Uterus (tissue), 3 donors: ENCODE measurements at regions not wholly inside any gene's neighbourhood (a gene's known extent, or its start where the extent isn't known, plus 50 kb on each side); places are given as distances from the start of the nearest gene placed in this dataset.

Source experiments
- DNase-seq, 2 donors: peaks; one replicate each; pipeline ENCODE4 v3.0.0-alpha.2; 2019 to 2020
- H3K27ac ChIP-seq, 2 donors: fragments of 200-600 bp; sonication (generic); 1 replicate in 1 of 2; 2 replicates in 1 of 2; pipeline ENCODE4 v1.5.1; 2016 to 2018
- H3K27me3 ChIP-seq, 2 donors: fragments of 200-600 bp; sonication (generic); one replicate each; pipeline ENCODE4 v1.5.1; 2018 to 2019; ENCODE audit warnings: control low read depth in 1 of 2
- H3K36me3 ChIP-seq, 2 donors: fragments of 200-600 bp; sonication (generic); one replicate each; pipeline ENCODE4 v1.5.1; 2019; ENCODE audit warnings: control low read depth in 1 of 2
- H3K4me1 ChIP-seq, 2 donors: fragments of 200-600 bp; sonication (generic); one replicate each; pipeline ENCODE4 v1.5.1; 2018 to 2019; ENCODE audit warnings: control low read depth in 1 of 2
- H3K4me3 ChIP-seq, 2 donors: fragments of 200-600 bp; sonication (generic); 1 replicate in 1 of 2; 2 replicates in 1 of 2; pipeline ENCODE4 v1.5.1; 2018 to 2019; ENCODE audit warnings: mild to moderate bottlenecking in 1 of 2
- H3K9me3 ChIP-seq, 2 donors: fragments of 200-600 bp; sonication (generic); one replicate each; pipeline ENCODE4 v1.5.1; 2019; ENCODE audit warnings: control low read depth in 1 of 2
- CTCF ChIP-seq, 4 experiments: fragments of 200-600 bp in 2 of 4; fragments of 450-650 bp in 2 of 4; sonication (generic) in 2 of 4; IDR thresholded peaks; one replicate each; pipeline ENCODE4 v1.5.1; 2016 to 2019; ENCODE audit warnings: antibody characterized with exemption in 4 of 4, mild to moderate bottlenecking in 2 of 4, moderate library complexity in 1 of 4
- POLR2A ChIP-seq, 2 donors: fragments of 450-650 bp; IDR thresholded peaks; one replicate each; pipeline ENCODE4 v1.6.1; 2016; ENCODE audit warnings: antibody characterized with exemption in 2 of 2, mild to moderate bottlenecking in 1 of 2, moderate library complexity in 1 of 2
- intact Hi-C: fragments of 100-400 bp; cut with DNase I; formaldehyde crosslinking; loops from one replicate; pipeline ENCODE4 v1.15.1; 2023; ENCODE audit warnings: low total_unique reads
- donor health status: DM: yes; HTN: yes; CAD: no.

- intact Hi-C loops = no loop called here
- H3K36me3 ChIP-seq = no peaks in the 10 kb centered on the region
- H3K27ac ChIP-seq = no peak overlapping the region
- H3K4me1 ChIP-seq = no peaks in the 10 kb centered on the region
- TF ChIP-seq POLR2A (IDR thresholded peaks at IDR 0.05) = no peak
- no peak for TF ChIP-seq CTCF (IDR thresholded peaks at IDR 0.05)
- no peak for DNase-seq
- H3K27me3 ChIP-seq = no peaks in the 10 kb centered on the region
- H3K4me3 ChIP-seq = no peak overlapping the region
- H3K9me3 ChIP-seq = no peaks in the 10 kb centered on the region
These were observed 495.9 kb upstream of the FAM241A start for GRCh38 chr4:111649308-111649707.

GRCh38 chr4:111650146-111650545 lies 495.1 kb upstream of the FAM241A start:
- H3K9me3 ChIP-seq = no peaks in the 10 kb centered on the region
- intact Hi-C loops = no loop called here
- no peaks in the 10 kb centered on the region for H3K27me3 ChIP-seq
- no peak overlapping the region for H3K27ac ChIP-seq
- no peak overlapping the region for H3K4me3 ChIP-seq
- no peaks in the 10 kb centered on the region for H3K4me1 ChIP-seq
- TF ChIP-seq POLR2A (IDR thresholded peaks at IDR 0.05) (no peak), CTCF (IDR thresholded peaks at IDR 0.05) (no peak)
- DNase-seq = no peak
- no peaks in the 10 kb centered on the region for H3K36me3 ChIP-seq

- TF ChIP-seq POLR2A (IDR thresholded peaks at IDR 0.05) (no peak), CTCF (IDR thresholded peaks at IDR 0.05) (no peak)
- intact Hi-C loops = no loop called here
These were observed 494.6 kb upstream of the FAM241A start for GRCh38 chr4:111650674-111651086.

GRCh38 chr4:111652236-111652635 lies 493.0 kb upstream of the FAM241A start:
- Histone ChIP-seq H3K9me3 (no peaks in the 10 kb centered on the region), H3K36me3 (no peaks in the 10 kb centered on the region), H3K27me3 (no peaks in the 10 kb centered on the region), H3K4me1 (no peaks in the 10 kb centered on the region), H3K27ac (peak overlapping the region in 1 of 2 donors; percentile 53), H3K4me3 (no peak overlapping the region)
- intact Hi-C loops = no loop called here
- DNase-seq = no peak
- TF ChIP-seq CTCF (IDR thresholded peaks at IDR 0.05) (no peak), POLR2A (IDR thresholded peaks at IDR 0.05) (no peak)

More at GRCh38 chr4:111650674-111651086, 494.6 kb upstream of the FAM241A start:
- no peak for DNase-seq
- H3K36me3 ChIP-seq = no peaks in the 10 kb centered on the region
- no peak overlapping the region for H3K4me3 ChIP-seq
- H3K27ac ChIP-seq = peak overlapping the region in 1 of 2 donors; percentile 53
- no peaks in the 10 kb centered on the region for H3K27me3 ChIP-seq
- no peaks in the 10 kb centered on the region for H3K9me3 ChIP-seq
- H3K4me1 ChIP-seq = no peaks in the 10 kb centered on the region

GRCh38 chr4:111652986-111653385 lies 492.3 kb upstream of the FAM241A start:
- intact Hi-C loops = no loop called here
- no peak overlapping the region for H3K27ac ChIP-seq

More at GRCh38 chr4:111652986-111653385, 492.3 kb upstream of the FAM241A start:
- H3K27me3 ChIP-seq = no peaks in the 10 kb centered on the region
- no peaks in the 10 kb centered on the region for H3K36me3 ChIP-seq
- TF ChIP-seq CTCF (IDR thresholded peaks at IDR 0.05) (no peak), POLR2A (IDR thresholded peaks at IDR 0.05) (no peak)
- no peaks in the 10 kb centered on the region for H3K4me1 ChIP-seq
- no peak for DNase-seq
- H3K4me3 ChIP-seq = no peak overlapping the region
- no peaks in the 10 kb centered on the region for H3K9me3 ChIP-seq
